Keratinocyte (primary cell): ENCODE measurements at regions not wholly inside any gene's neighbourhood (a gene's known extent, or its start where the extent isn't known, plus 50 kb on each side); places are given as distances from the start of the nearest gene placed in this dataset.

Source experiments
- DNase-seq: peaks from one replicate; pipeline ENCODE4 v3.0.0-alpha.2; 2011; ENCODE audit warnings: low read depth, missing footprints, low spot score
- FAIRE-seq: peaks from 2 replicates; lab custom pipeline; 2011; peaks lifted over from hg19 to GRCh38; lab: Jason Lieb, UNC
- H2AFZ ChIP-seq: 2 replicates; pipeline ENCODE4 v1.6.0; 2012; ENCODE audit warnings: low read length, control low read depth, inconsistent platforms; ENCODE audit not compliant: control insufficient read depth
- H3K27ac ChIP-seq: 2 replicates; pipeline ENCODE4 v1.5.1; 2011; ENCODE audit warnings: low read length; ENCODE audit not compliant: control insufficient read depth, insufficient read depth
- H3K27me3 ChIP-seq: 3 replicates; pipeline ENCODE4 v1.6.0; 2011; ENCODE audit warnings: low read length; ENCODE audit not compliant: control insufficient read depth, insufficient read depth; ENCODE audit errors: extremely low read depth
- H3K36me3 ChIP-seq, 2 experiments: 2 replicates in 1 of 2; 3 replicates in 1 of 2; pipeline ENCODE4 v1.5.1; 2011; ENCODE audit warnings: low read length in 2 of 2, mild to moderate bottlenecking in 1 of 2; ENCODE audit not compliant: control insufficient read depth in 2 of 2, insufficient read depth in 2 of 2; ENCODE audit errors: extremely low read depth in 1 of 2
- H3K4me1 ChIP-seq: 3 replicates; pipeline ENCODE4 v1.5.1; 2011; ENCODE audit warnings: low read length; ENCODE audit not compliant: control insufficient read depth, insufficient read depth; ENCODE audit errors: extremely low read depth
- H3K4me2 ChIP-seq: 3 replicates; pipeline ENCODE4 v1.6.0; 2011; ENCODE audit warnings: low read depth, low read length; ENCODE audit not compliant: control insufficient read depth, insufficient read depth; ENCODE audit errors: extremely low read depth
- H3K4me3 ChIP-seq, 3 experiments: fragments of 200-600 bp in 1 of 3; sonication (generic) in 1 of 3; 2 replicates in 2 of 3; 3 replicates in 1 of 3; pipeline ENCODE4 v1.5.1; 2011 to 2016; ENCODE audit warnings: low read length in 3 of 3, mild to moderate bottlenecking in 3 of 3, control low read depth in 2 of 3, inconsistent platforms in 1 of 3, low read depth in 1 of 3, mixed read lengths in 1 of 3, mixed run types in 1 of 3, moderate library complexity in 1 of 3; ENCODE audit not compliant: control insufficient read depth in 2 of 3, insufficient read depth in 2 of 3; ENCODE audit errors: extremely low read depth in 1 of 3
- H3K79me2 ChIP-seq: 2 replicates; pipeline ENCODE4 v1.6.0; 2012; ENCODE audit warnings: low read length; ENCODE audit not compliant: control insufficient read depth, insufficient read depth
- H3K9ac ChIP-seq: 3 replicates; pipeline ENCODE4 v1.6.0; 2011; ENCODE audit warnings: low read length; ENCODE audit not compliant: control insufficient read depth, insufficient read depth; ENCODE audit errors: extremely low read depth
- H3K9me1 ChIP-seq: 3 replicates; pipeline ENCODE4 v1.6.0; 2011; ENCODE audit warnings: low read length; ENCODE audit not compliant: control insufficient read depth, insufficient read depth; ENCODE audit errors: extremely low read depth
- H3K9me3 ChIP-seq: 2 replicates; pipeline ENCODE4 v1.5.1; 2012; ENCODE audit warnings: low read depth, low read length; ENCODE audit not compliant: control insufficient read depth
- H4K20me1 ChIP-seq: 3 replicates; pipeline ENCODE4 v1.6.0; 2011; ENCODE audit warnings: low read length; ENCODE audit not compliant: control insufficient read depth, insufficient read depth; ENCODE audit errors: extremely low read depth
- EZH2 ChIP-seq: IDR thresholded peaks from one replicate; pipeline ENCODE4 v1.6.1; 2012; ENCODE audit warnings: inconsistent platforms, mild to moderate bottlenecking, low read length, moderate library complexity
- dilution Hi-C: fragments of 300-500 bp; cut with MboI; formaldehyde crosslinking; loops from one replicate; pipeline ENCODE4 v1.7.0; 2020; ENCODE audit warnings: low sequenced_read_pairs; ENCODE audit not compliant: extremely low pct_ligation_motif_present
- TF ChIP-seq, protein P1 (sequence below), 3 experiments: IDR thresholded peaks in 1 of 3; conservative IDR thresholded peaks in 1 of 3; optimal IDR thresholded peaks in 1 of 3; 2 replicates in 2 of 3; 3 replicates in 1 of 3; pipeline versions ENCODE3 to v1.5.1; 2011; ENCODE audit warnings: low read length in 3 of 3, mild to moderate bottlenecking in 3 of 3, moderate library complexity in 2 of 3, control low read depth in 1 of 3, inconsistent platforms in 1 of 3; ENCODE audit not compliant: insufficient read depth in 2 of 3; ENCODE audit errors: extremely low read depth in 1 of 3

DNA sequence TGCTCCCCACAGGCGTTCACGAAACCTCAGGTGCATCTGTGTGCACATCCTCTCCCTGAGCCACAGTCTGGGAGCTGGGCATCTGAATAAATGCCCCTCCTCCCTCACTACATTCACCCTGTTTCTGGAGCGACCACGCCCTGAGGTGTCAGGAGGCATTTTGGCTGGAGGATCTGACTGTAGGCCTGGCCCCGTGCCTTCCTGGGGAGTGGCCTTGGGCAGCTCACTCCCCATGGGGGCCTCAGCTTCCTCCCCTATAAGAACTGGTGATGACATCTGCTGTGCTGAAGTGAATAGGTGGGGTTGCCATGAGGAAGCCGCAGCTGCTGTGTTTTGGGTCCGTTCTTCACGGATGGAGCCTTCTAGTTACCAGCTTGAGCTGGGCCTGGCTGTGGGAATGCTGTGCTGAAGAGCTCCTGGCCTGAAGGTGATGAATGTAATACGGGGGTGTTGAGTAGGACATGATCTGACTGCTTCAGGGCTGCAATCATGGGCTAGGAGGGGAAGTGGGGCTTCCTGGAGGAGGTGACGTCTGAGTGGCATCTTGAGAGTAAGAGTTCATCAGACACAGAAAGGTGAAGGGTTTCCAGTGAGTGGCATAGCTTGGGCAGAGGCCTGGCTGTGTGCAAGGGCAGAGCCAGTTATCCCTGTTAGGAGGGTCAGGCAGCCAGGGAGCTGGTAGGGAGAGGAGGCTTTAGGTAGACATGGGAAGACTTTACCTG, 58.2 kb downstream of the GLI2 start:
- Histone ChIP-seq H3K27me3 (no peaks in the 10 kb centered on the region), H4K20me1 (no peaks in the 10 kb centered on the region), H3K9me3 (no peaks in the 10 kb centered on the region), H3K4me3 (no peak overlapping the region), H3K79me2 (no peaks in the 10 kb centered on the region), H3K9me1 (no peaks in the 10 kb centered on the region), H3K4me1 (peaks cover 28% of the 10 kb centered on the region), H3K36me3 (no peaks in the 10 kb centered on the region), H2AFZ (peak overlapping the region; percentile 32), H3K9ac (peak overlapping the region; percentile 19), H3K4me2 (peak overlapping the region; percentile 4), H3K27ac (no peak overlapping the region)
- TF ChIP-seq EZH2: no peak
- TF ChIP-seq, protein P1, sequence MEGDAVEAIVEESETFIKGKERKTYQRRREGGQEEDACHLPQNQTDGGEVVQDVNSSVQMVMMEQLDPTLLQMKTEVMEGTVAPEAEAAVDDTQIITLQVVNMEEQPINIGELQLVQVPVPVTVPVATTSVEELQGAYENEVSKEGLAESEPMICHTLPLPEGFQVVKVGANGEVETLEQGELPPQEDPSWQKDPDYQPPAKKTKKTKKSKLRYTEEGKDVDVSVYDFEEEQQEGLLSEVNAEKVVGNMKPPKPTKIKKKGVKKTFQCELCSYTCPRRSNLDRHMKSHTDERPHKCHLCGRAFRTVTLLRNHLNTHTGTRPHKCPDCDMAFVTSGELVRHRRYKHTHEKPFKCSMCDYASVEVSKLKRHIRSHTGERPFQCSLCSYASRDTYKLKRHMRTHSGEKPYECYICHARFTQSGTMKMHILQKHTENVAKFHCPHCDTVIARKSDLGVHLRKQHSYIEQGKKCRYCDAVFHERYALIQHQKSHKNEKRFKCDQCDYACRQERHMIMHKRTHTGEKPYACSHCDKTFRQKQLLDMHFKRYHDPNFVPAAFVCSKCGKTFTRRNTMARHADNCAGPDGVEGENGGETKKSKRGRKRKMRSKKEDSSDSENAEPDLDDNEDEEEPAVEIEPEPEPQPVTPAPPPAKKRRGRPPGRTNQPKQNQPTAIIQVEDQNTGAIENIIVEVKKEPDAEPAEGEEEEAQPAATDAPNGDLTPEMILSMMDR (optimal IDR thresholded peaks at IDR 0.05 in 1 of 3, IDR thresholded peaks at IDR 0.05 in 1 of 3, conservative IDR thresholded peaks at IDR 0.05 in 1 of 3; ENCODE audit: extremely low read depth in 1 of 3, insufficient read depth in 2 of 3, low read length in 3 of 3): no peak
- dilution Hi-C loops: no loop called here
- FAIRE-seq: peak; percentile 43
- DNase-seq: peak; percentile 69

DNA sequence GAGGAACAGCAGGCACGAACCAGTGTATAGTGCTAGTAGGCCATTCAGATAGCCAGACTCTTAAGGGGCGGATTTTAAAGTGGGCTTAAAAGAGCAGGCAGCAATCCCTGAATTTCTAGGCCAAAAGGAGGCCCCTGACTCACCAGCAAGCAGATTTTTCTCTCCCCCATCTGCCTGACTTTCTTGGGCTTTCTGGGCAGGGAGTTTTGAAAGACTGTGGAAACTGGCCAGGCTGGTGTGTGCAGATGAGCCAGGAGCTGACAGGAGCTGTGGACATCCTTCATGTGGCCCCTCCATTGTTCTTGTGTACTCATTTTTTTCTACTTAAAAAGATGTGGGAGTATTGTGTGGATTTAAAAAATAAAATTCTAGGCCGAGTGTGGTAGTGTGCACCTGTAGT, 59.0 kb downstream of the GLI2 start:
- Histone ChIP-seq H3K36me3 (no peaks in the 10 kb centered on the region), H3K9ac (no peak overlapping the region), H3K27me3 (no peaks in the 10 kb centered on the region), H3K9me1 (no peaks in the 10 kb centered on the region), H3K79me2 (no peaks in the 10 kb centered on the region), H3K27ac (no peak overlapping the region), H3K4me2 (no peak overlapping the region), H3K4me1 (peaks cover 28% of the 10 kb centered on the region), H3K9me3 (no peaks in the 10 kb centered on the region), H2AFZ (no peak overlapping the region), H4K20me1 (no peaks in the 10 kb centered on the region), H3K4me3 (no peak overlapping the region)
- dilution Hi-C loops: no loop called here
- FAIRE-seq: no peak
- TF ChIP-seq, protein P1 (optimal IDR thresholded peaks at IDR 0.05 in 1 of 3, IDR thresholded peaks at IDR 0.05 in 1 of 3, conservative IDR thresholded peaks at IDR 0.05 in 1 of 3; ENCODE audit: extremely low read depth in 1 of 3, insufficient read depth in 2 of 3, low read length in 3 of 3): no peak
- TF ChIP-seq EZH2: no peak
- DNase-seq: no peak
